MCF 10A (cell line): ENCODE measurements at regions not wholly inside any gene's neighbourhood (a gene's known extent, or its start where the extent isn't known, plus 50 kb on each side); places are given as distances from the start of the nearest gene placed in this dataset.

Experiments
- BruUV-seq: library from RNA; stranded (reverse); fragments of 400-500 nt; replicated peaks from 2 replicates; lab custom pipeline; 2021; lab: Mats Ljungman, UMichigan
- CTCF ChIA-PET: fragments of 300-600 bp; sonication (Branson Sonifier 250); formaldehyde crosslinking; extraction: SDS; loops from one replicate; lab custom pipeline; 2021; ENCODE audit warnings: antibody characterized with exemption, inconsistent platforms; lab: Yijun Ruan, JAX
- POLR2A ChIA-PET: fragments of 300-600, 350-650 bp; sonication (Branson Sonifier 250); formaldehyde crosslinking; extraction: SDS; loops from one replicate; lab custom pipeline; 2020; ENCODE audit warnings: antibody characterized with exemption, inconsistent platforms; lab: Yijun Ruan, JAX
- DNase-seq: peaks from one replicate; pipeline ENCODE4 v3.0.0-alpha.2; 2018; ENCODE audit not compliant: unreplicated experiment
- H3K27ac Mint-ChIP-seq: one replicate; pipeline ENCODE4 v1.8.0; 2022; ENCODE audit warnings: mild to moderate bottlenecking, low read depth, mixed read lengths; ENCODE audit not compliant: unreplicated experiment
- H3K27me3 Mint-ChIP-seq: one replicate; pipeline ENCODE4 v1.8.0; 2022; ENCODE audit warnings: mixed read lengths; ENCODE audit not compliant: insufficient read depth, unreplicated experiment
- H3K36me3 Mint-ChIP-seq: one replicate; pipeline ENCODE4 v1.8.0; 2022; ENCODE audit warnings: mild to moderate bottlenecking, moderate library complexity, mixed read lengths; ENCODE audit not compliant: insufficient read depth, unreplicated experiment
- H3K4me1 Mint-ChIP-seq: one replicate; pipeline ENCODE4 v1.8.0; 2022; ENCODE audit warnings: mixed read lengths; ENCODE audit not compliant: insufficient read depth, unreplicated experiment
- H3K4me3 Mint-ChIP-seq: one replicate; pipeline ENCODE4 v1.8.0; 2022; ENCODE audit warnings: mild to moderate bottlenecking, moderate library complexity, mixed read lengths; ENCODE audit not compliant: unreplicated experiment
- H3K9me3 Mint-ChIP-seq: one replicate; pipeline ENCODE4 v1.8.0; 2022; ENCODE audit warnings: mixed read lengths; ENCODE audit not compliant: unreplicated experiment
- CTCF ChIP-seq: fragments of 200-600 bp; IDR thresholded peaks from one replicate; pipeline ENCODE4 v1.8.0; 2022; ENCODE audit warnings: antibody characterized with exemption, mild to moderate bottlenecking; ENCODE audit not compliant: unreplicated experiment
- intact Hi-C: fragments of 100-400 bp; cut with micrococcal nuclease; formaldehyde crosslinking; loops from 2 replicates; pipeline ENCODE4 v1.14.1; 2022

- Mint-ChIP-seq H3K9me3 (no peaks in the 10 kb centered on the region), H3K27me3 (peaks cover 27% of the 10 kb centered on the region), H3K27ac (no peak overlapping the region), H3K4me1 (no peaks in the 10 kb centered on the region), H3K36me3 (no peaks in the 10 kb centered on the region), H3K4me3 (no peak overlapping the region)
- DNase-seq = no peak
- no peak for TF ChIP-seq CTCF
- ChIA-PET CTCF (no interaction called here), POLR2A (no interaction called here)
- intact Hi-C loops = no loop called here
- no TSS peak for BruUV-seq
Measured at GRCh38 chr4:173651651-173652282, 121.7 kb upstream of the HAND2 start.

- no peak for DNase-seq
Measured at GRCh38 chr4:173647902-173648301, 117.9 kb upstream of the HAND2 start.

GRCh38 chr4:173642509-173642908 lies 112.5 kb upstream of the HAND2 start:
- CTCF ChIA-PET = interaction anchor here (0.6 to 1.2 kb wide), 3 partner anchors 12 to 349 kb away, joined by 3 read pairs; no protein-coding TSS in a partner anchor
- BruUV-seq = no TSS peak
- peaks cover 30% of the 10 kb centered on the region for H3K27me3 Mint-ChIP-seq
- DNase-seq = no peak
- no peak overlapping the region for H3K27ac Mint-ChIP-seq
- H3K4me3 Mint-ChIP-seq = no peak overlapping the region
- H3K4me1 Mint-ChIP-seq = no peaks in the 10 kb centered on the region
- POLR2A ChIA-PET = no interaction called here
- H3K36me3 Mint-ChIP-seq = no peaks in the 10 kb centered on the region
- no peaks in the 10 kb centered on the region for H3K9me3 Mint-ChIP-seq
- TF ChIP-seq CTCF = no peak
- intact Hi-C loops = no loop called here

More at GRCh38 chr4:173647902-173648301, 117.9 kb upstream of the HAND2 start:
- POLR2A ChIA-PET = no interaction called here
- H3K36me3 Mint-ChIP-seq = no peaks in the 10 kb centered on the region
- BruUV-seq = no TSS peak
- no peaks in the 10 kb centered on the region for H3K4me1 Mint-ChIP-seq
- peaks cover 37% of the 10 kb centered on the region for H3K27me3 Mint-ChIP-seq
- H3K27ac Mint-ChIP-seq = no peak overlapping the region
- H3K4me3 Mint-ChIP-seq = no peak overlapping the region
- intact Hi-C loops = no loop called here
- H3K9me3 Mint-ChIP-seq = no peaks in the 10 kb centered on the region
- CTCF ChIA-PET = interaction anchor here (0.6 kb wide), 1 partner anchor 309 kb away, joined by 3 read pairs; no protein-coding TSS in a partner anchor
- TF ChIP-seq CTCF = no peak

- peaks cover 8% of the 10 kb centered on the region for H3K9me3 Mint-ChIP-seq
- no peak for TF ChIP-seq CTCF
- no peak overlapping the region for H3K27ac Mint-ChIP-seq
- H3K4me1 Mint-ChIP-seq = no peaks in the 10 kb centered on the region
- ChIA-PET CTCF (interaction anchor here (0.6 kb wide), 1 partner anchor 555 kb away, joined by 3 read pairs; no protein-coding TSS in a partner anchor), POLR2A (no interaction called here)
- no peaks in the 10 kb centered on the region for H3K27me3 Mint-ChIP-seq
- no peak for DNase-seq
- H3K36me3 Mint-ChIP-seq = no peaks in the 10 kb centered on the region
- intact Hi-C loops = no loop called here
- H3K4me3 Mint-ChIP-seq = no peak overlapping the region
- BruUV-seq = no TSS peak
Measured at GRCh38 chr4:173635395-173635794, 105.4 kb upstream of the HAND2 start.
